ENCODE measurements at regions not wholly inside any gene's neighbourhood (a gene's known extent, or its start where the extent isn't known, plus 50 kb on each side); places are given as distances from the start of the nearest gene placed in this dataset.

DNA sequence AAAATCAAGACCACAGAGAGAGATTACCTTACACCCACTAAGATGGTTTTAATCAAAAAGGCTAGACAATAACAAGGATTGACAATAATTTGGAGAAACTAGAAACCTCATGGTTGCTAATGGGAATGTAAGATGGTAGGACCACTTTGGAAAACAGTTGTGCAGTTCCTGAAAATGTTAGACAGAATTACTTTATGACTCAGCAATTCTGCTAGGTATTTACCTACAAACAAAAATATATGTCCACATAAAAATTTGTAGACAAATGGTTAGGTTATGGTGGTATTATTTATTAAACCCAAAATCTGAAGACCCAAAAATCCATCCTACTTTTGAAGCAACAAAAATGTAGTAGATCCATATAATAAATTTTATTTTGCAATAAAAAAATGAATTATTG lies 1027.0 kb upstream of the ADGRL3 start:
- TF ChIP-seq, protein P1, sequence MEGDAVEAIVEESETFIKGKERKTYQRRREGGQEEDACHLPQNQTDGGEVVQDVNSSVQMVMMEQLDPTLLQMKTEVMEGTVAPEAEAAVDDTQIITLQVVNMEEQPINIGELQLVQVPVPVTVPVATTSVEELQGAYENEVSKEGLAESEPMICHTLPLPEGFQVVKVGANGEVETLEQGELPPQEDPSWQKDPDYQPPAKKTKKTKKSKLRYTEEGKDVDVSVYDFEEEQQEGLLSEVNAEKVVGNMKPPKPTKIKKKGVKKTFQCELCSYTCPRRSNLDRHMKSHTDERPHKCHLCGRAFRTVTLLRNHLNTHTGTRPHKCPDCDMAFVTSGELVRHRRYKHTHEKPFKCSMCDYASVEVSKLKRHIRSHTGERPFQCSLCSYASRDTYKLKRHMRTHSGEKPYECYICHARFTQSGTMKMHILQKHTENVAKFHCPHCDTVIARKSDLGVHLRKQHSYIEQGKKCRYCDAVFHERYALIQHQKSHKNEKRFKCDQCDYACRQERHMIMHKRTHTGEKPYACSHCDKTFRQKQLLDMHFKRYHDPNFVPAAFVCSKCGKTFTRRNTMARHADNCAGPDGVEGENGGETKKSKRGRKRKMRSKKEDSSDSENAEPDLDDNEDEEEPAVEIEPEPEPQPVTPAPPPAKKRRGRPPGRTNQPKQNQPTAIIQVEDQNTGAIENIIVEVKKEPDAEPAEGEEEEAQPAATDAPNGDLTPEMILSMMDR (conservative IDR thresholded peaks at IDR 0.05), result no peak
- H3K27ac ChIP-seq, result no peak overlapping the region

DNA sequence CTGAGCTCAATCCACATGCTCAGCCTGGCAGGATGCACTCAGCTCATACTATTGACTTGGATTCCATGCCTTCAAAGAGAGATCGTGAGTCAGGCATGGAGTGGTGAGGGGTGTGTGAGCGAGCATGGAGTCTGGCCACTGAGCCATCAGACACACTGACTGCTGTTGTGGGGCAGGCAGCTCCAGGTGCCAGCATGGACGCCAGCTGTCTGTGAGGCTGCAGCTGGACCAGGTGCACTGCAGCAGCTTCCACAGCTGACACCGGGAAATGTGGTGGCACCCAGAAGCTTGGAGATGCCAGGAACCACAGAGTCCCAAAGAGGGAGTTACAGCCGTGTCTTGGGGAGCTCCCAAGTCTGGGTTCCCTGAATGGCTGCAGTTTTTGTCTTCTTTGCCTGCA lies 1026.4 kb upstream of the ADGRL3 start:
- TF ChIP-seq, protein P1 (conservative IDR thresholded peaks at IDR 0.05), result no peak
- H3K27ac ChIP-seq, result no peak overlapping the region

DNA sequence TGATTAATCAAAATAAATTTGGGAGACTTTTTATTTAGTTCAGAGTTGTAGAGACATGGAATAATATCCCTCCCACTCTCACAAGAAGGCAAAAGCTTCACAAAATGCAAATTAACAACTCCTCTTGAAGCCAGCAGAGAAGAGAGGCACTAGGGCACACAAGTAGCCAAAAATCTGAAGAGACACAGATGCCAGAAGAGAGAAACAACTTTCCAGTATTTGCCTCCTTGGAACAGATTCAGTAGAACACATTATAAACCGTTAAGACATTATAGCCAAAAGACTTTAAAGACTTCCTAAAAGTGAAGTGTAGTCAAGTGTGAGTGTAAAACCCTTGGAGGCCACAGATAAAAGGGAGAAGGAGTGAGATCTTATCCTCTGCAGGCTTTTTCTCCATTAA lies 1024.9 kb upstream of the ADGRL3 start:
- TF ChIP-seq, protein P1 (conservative IDR thresholded peaks at IDR 0.05), result no peak
- H3K27ac ChIP-seq, result no peak overlapping the region

DNA sequence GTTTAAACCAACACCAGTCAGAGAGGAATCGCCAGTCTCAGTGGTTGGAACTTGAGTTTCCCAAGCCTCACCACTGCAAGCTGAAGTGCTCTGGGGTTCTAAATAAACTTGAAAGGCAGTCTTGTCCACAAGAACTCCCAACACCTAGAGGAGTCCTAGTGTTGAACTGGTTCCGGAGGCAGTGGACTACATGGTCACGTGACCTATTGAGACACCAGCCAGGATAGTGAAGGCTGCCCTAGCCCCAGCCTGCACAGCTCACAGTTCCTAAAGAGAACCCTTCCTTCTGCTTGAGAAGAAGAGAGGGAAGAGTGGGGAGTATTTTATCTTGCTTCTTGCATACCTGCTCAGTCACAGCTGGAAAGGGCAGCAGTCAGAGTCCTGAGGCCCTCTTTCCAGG lies 1012.7 kb upstream of the ADGRL3 start:
- no peak overlapping the region for H3K27ac ChIP-seq
- TF ChIP-seq, protein P1 (conservative IDR thresholded peaks at IDR 0.05), result no peak

DNA sequence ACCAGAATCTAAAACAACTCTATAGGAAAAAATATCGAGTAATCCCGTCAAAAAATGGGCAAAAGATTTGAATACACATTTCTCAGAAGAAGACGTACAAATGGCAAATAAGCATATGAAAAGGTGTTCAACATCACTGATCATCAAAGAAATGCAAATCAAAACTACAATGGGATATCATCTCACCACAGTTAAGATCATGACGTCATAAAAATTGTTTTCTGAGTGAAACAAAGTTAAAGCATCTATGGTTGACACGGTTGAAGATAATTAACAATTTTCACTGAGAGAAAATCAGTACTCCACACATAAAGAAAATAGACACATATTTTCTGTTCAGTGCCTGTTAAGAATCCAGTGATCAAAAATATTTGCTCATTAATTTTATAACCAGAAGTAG lies 1010.8 kb upstream of the ADGRL3 start:
- TF ChIP-seq, protein P1 (conservative IDR thresholded peaks at IDR 0.05), result no peak
- no peak overlapping the region for H3K27ac ChIP-seq

DNA sequence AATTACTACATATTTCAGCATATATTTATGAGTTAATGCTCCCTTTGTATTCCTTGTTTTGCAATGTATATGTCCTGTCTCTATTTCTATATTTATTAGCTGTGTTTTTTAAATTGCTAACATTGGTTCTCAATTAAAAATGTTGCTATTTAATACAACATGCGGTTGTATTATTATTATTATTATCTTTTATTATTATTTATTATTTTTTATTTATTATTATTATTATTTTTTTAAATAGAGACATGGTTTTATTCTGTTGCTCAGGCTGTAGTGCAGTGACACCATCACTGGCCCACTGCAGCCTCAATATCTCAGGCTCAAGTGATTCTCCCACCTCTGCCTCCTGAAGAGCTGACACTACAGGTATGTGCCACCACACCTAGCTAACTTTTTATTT lies 1005.9 kb upstream of the ADGRL3 start:
- H3K27ac ChIP-seq, result no peak overlapping the region
- TF ChIP-seq, protein P1 (conservative IDR thresholded peaks at IDR 0.05), result no peak

DNA sequence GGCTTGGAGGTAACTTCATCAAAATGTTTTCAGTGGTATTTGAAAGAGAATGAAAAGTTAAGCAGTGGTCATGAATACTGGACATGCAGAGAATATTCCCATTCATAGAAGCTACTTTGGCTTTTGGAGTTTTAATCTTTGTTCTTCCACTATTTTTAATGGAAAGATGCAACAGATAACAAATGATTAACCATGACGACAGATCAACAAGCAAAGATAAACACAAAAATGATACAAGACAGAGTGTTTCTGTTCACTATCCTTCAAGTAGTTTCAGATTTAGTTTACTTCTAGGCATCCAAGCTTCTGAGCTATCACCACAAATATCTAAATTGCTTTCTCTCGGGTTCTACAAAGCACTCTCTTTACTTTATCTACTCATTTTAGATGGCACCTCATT lies 1004.9 kb upstream of the ADGRL3 start:
- TF ChIP-seq, protein P1 (conservative IDR thresholded peaks at IDR 0.05), result no peak
- no peak overlapping the region for H3K27ac ChIP-seq
